ENCODE measurements at regions not wholly inside any gene's neighbourhood (a gene's known extent, or its start where the extent isn't known, plus 50 kb on each side); places are given as distances from the start of the nearest gene placed in this dataset.

DNA sequence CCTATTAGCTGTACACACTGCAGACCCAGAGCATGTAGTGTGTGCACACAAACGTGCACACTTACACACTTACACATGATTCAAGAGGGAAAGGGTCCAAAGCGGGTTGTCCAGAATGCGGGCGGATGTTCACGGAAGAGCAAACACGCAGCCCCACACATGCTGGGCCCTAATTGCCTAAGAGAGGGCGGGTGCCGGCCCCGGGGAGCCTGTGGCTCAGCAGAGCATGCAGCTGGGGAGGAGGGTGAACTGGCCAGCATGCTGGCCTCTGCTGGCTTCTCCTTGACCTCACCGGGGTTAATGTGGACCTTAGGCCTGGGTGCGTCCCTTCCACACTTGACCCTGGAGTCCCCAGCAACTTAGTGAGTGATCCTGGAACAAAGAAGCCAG, 816.3 kb downstream of the BRD1 start (continued):
- TF ChIP-seq, protein P1, sequence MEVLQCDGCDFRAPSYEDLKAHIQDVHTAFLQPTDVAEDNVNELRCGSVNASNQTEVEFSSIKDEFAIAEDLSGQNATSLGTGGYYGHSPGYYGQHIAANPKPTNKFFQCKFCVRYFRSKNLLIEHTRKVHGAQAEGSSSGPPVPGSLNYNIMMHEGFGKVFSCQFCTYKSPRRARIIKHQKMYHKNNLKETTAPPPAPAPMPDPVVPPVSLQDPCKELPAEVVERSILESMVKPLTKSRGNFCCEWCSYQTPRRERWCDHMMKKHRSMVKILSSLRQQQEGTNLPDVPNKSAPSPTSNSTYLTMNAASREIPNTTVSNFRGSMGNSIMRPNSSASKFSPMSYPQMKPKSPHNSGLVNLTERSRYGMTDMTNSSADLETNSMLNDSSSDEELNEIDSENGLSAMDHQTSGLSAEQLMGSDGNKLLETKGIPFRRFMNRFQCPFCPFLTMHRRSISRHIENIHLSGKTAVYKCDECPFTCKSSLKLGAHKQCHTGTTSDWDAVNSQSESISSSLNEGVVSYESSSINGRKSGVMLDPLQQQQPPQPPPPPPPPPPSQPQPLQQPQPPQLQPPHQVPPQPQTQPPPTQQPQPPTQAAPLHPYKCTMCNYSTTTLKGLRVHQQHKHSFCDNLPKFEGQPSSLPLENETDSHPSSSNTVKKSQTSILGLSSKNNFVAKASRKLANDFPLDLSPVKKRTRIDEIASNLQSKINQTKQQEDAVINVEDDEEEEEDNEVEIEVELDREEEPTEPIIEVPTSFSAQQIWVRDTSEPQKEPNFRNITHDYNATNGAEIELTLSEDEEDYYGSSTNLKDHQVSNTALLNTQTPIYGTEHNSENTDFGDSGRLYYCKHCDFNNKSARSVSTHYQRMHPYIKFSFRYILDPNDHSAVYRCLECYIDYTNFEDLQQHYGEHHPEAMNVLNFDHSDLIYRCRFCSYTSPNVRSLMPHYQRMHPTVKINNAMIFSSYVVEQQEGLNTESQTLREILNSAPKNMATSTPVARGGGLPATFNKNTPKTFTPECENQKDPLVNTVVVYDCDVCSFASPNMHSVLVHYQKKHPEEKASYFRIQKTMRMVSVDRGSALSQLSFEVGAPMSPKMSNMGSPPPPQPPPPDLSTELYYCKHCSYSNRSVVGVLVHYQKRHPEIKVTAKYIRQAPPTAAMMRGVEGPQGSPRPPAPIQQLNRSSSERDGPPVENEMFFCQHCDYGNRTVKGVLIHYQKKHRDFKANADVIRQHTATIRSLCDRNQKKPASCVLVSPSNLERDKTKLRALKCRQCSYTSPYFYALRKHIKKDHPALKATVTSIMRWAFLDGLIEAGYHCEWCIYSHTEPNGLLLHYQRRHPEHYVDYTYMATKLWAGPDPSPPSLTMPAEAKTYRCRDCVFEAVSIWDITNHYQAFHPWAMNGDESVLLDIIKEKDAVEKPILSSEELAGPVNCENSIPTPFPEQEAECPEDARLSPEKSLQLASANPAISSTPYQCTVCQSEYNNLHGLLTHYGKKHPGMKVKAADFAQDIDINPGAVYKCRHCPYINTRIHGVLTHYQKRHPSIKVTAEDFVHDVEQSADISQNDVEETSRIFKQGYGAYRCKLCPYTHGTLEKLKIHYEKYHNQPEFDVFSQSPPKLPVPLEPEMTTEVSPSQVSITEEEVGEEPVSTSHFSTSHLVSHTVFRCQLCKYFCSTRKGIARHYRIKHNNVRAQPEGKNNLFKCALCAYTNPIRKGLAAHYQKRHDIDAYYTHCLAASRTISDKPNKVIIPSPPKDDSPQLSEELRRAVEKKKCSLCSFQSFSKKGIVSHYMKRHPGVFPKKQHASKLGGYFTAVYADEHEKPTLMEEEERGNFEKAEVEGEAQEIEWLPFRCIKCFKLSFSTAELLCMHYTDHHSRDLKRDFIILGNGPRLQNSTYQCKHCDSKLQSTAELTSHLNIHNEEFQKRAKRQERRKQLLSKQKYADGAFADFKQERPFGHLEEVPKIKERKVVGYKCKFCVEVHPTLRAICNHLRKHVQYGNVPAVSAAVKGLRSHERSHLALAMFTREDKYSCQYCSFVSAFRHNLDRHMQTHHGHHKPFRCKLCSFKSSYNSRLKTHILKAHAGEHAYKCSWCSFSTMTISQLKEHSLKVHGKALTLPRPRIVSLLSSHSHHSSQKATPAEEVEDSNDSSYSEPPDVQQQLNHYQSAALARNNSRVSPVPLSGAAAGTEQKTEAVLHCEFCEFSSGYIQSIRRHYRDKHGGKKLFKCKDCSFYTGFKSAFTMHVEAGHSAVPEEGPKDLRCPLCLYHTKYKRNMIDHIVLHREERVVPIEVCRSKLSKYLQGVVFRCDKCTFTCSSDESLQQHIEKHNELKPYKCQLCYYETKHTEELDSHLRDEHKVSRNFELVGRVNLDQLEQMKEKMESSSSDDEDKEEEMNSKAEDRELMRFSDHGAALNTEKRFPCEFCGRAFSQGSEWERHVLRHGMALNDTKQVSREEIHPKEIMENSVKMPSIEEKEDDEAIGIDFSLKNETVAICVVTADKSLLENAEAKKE (CRISPR knock-in tag; IDR thresholded peaks at IDR 0.05), result no peak

DNA sequence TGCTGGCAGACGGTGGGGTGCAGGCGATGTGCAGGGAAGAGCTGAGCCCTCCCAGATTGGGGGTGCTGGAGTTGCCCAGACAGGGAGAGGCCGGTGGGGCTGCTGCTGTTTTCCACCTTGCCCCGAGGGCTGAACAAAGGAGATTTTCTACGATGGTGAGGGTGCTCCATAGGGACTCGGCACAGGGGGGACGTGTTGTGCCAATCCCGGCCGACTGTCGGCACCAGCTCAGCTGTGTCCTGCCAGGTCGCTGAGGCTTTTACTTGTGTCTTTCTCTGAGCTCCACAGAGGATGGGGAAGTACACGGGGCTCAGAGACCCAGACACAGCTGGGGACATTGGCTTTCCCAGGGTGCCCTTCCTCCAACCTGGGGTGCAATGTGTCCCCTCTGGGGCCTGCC, 816.8 kb downstream of the BRD1 start:
- peaks cover 4% of the 10 kb centered on the region; the same call in 1 of the 2 replicates for H3K36me3 ChIP-seq (ENCODE audit: insufficient read depth)
- no peaks in the 10 kb centered on the region for H3K9me3 Mint-ChIP-seq
- DNase-seq (ENCODE audit: low spot score), result no peak
- peaks cover 6% of the 10 kb centered on the region for H3K27me3 Mint-ChIP-seq (ENCODE audit: insufficient read depth, low read depth, poor library complexity)
- no peaks in the 10 kb centered on the region for H3K79me2 ChIP-seq (replicated peaks; ENCODE audit: insufficient read depth)
- H3K4me3 ChIP-seq, result no peak overlapping the region
- H3K4me1 ChIP-seq (ENCODE audit: insufficient read depth), result no peaks in the 10 kb centered on the region
- no peak for ATAC-seq
- no peaks in the 10 kb centered on the region for H3F3A ChIP-seq (replicated peaks; ENCODE audit: low read depth)
- H3K27ac Mint-ChIP-seq, result no peak overlapping the region
- no peaks in the 10 kb centered on the region for H3K27me3 ChIP-seq (ENCODE audit: insufficient read depth)
- no peaks in the 10 kb centered on the region for H3K36me3 Mint-ChIP-seq (ENCODE audit: low read depth)
- no peak overlapping the region for H2AFZ ChIP-seq
- H3K4me1 Mint-ChIP-seq, result 0 out of 3 replicates have a peak, but pooled peaks cover 2% of the 10 kb centered on the region
- no peak overlapping the region for H3K4me2 ChIP-seq
- H3K9me2 ChIP-seq (ENCODE audit: insufficient read depth), result no peaks in the 10 kb centered on the region
- H3K27ac ChIP-seq (ENCODE audit: low read depth), result no peak overlapping the region
- H4K20me1 ChIP-seq (replicated peaks; ENCODE audit: insufficient read depth), result no peaks in the 10 kb centered on the region
- no peak overlapping the region for H3K4me3 Mint-ChIP-seq
- TF ChIP-seq STAT1 (IDR thresholded peaks at IDR 0.05; ENCODE audit: unreplicated experiment), result no peak
- no peak for TF ChIP-seq CREB1 (CRISPR knock-in tag; IDR thresholded peaks at IDR 0.05; ENCODE audit: low read depth)
- TF ChIP-seq POLR2AphosphoS5 (IDR thresholded peaks at IDR 0.05; ENCODE audit: low read depth), result no peak
- no peak for TF ChIP-seq EZH2phosphoT487 (IDR thresholded peaks at IDR 0.05; ENCODE audit: unreplicated experiment)
- TF ChIP-seq ZNF331 (CRISPR knock-in tag; IDR thresholded peaks at IDR 0.05; ENCODE audit: low read depth), result no peak
- no peak for TF ChIP-seq EZH2 (IDR thresholded peaks at IDR 0.05; ENCODE audit: low read depth, unreplicated experiment)
- no peak for TF ChIP-seq JUNB (IDR thresholded peaks at IDR 0.05; ENCODE audit: unreplicated experiment)
- TF ChIP-seq ZNF114 (CRISPR knock-in tag; IDR thresholded peaks at IDR 0.05), result no peak
- no peak for TF ChIP-seq NANOG (IDR thresholded peaks at IDR 0.05; ENCODE audit: borderline replicate concordance)
- TF ChIP-seq, protein P2, sequence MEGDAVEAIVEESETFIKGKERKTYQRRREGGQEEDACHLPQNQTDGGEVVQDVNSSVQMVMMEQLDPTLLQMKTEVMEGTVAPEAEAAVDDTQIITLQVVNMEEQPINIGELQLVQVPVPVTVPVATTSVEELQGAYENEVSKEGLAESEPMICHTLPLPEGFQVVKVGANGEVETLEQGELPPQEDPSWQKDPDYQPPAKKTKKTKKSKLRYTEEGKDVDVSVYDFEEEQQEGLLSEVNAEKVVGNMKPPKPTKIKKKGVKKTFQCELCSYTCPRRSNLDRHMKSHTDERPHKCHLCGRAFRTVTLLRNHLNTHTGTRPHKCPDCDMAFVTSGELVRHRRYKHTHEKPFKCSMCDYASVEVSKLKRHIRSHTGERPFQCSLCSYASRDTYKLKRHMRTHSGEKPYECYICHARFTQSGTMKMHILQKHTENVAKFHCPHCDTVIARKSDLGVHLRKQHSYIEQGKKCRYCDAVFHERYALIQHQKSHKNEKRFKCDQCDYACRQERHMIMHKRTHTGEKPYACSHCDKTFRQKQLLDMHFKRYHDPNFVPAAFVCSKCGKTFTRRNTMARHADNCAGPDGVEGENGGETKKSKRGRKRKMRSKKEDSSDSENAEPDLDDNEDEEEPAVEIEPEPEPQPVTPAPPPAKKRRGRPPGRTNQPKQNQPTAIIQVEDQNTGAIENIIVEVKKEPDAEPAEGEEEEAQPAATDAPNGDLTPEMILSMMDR (conservative IDR thresholded peaks at IDR 0.05; ENCODE audit: low read depth in 2 of 2), result no peak

Measured in GM23338 (cell line).